ENCODE measurements at regions not wholly inside any gene's neighbourhood (a gene's known extent, or its start where the extent isn't known, plus 50 kb on each side); places are given as distances from the start of the nearest gene placed in this dataset.

DNA sequence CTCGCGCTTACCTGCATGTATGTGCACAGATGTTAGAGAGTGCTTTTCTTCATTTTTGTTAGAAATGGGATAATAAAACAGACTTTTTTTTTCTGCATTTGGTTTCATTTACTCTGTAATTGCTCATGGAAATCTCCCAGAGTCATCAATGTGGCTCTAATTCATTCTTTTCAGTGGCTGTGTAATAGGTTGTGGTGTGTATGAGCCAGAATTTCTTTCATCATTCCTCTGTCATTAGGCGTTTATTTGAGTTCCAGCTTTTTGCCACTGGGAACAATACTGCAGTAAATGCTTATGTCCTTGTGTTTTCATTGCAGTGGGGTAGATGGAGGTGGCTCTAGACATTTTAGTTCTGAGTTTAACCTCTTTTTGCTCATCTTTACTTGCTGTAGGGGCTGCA lies 118.9 kb downstream of the NXNL2 start:
- Histone ChIP-seq H2AFZ (ENCODE audit: low read length) (no peak overlapping the region), H3K4me1 (ENCODE audit: insufficient read depth, low read length) (no peaks in the 10 kb centered on the region), H3K4me2 (ENCODE audit: insufficient read depth, insufficient read length, low read length) (no peak overlapping the region), H4K91ac (ENCODE audit: insufficient read length, low read depth, low read length) (no peak overlapping the region), H3K27ac (ENCODE audit: insufficient read length, low read depth, low read length) (no peak overlapping the region), H4K20me1 (ENCODE audit: control insufficient read depth, insufficient read depth, insufficient read length) (no peaks in the 10 kb centered on the region), H3K4ac (ENCODE audit: low read depth, low read length) (no peak overlapping the region), H3K23me2 (ENCODE audit: insufficient read length, low read depth, low read length, poor library complexity, severe bottlenecking) (no peaks in the 10 kb centered on the region), H3K27me3 (ENCODE audit: insufficient read depth, low read length) (no peaks in the 10 kb centered on the region), H2BK15ac (ENCODE audit: low read depth, low read length) (no peak overlapping the region), H2BK20ac (ENCODE audit: low read depth, low read length, poor library complexity, severe bottlenecking) (no peak overlapping the region), H3T11ph (ENCODE audit: low read length) (no peak overlapping the region), H3K56ac (ENCODE audit: insufficient read length, low read depth, low read length) (no peak overlapping the region), H2BK5ac (ENCODE audit: insufficient read length, low read length) (no peak overlapping the region), H3K9me3 (ENCODE audit: control insufficient read depth, low read depth, low read length) (no peaks in the 10 kb centered on the region), H2BK12ac (ENCODE audit: insufficient read length, low read depth, low read length) (no peak overlapping the region), H3K9ac (ENCODE audit: extremely low read depth, insufficient read length, low read length) (no peak overlapping the region), H3K23ac (ENCODE audit: insufficient read length, low read depth, low read length) (peak overlapping the region; percentile 31), H3K79me1 (ENCODE audit: insufficient read depth, low read depth, low read length, poor library complexity, severe bottlenecking) (no peaks in the 10 kb centered on the region), H4K5ac (ENCODE audit: insufficient read length, low read depth, low read length) (no peak overlapping the region), H3K79me2 (ENCODE audit: insufficient read depth, low read length) (no peaks in the 10 kb centered on the region), H4K8ac (replicated peaks; ENCODE audit: insufficient read length, low read depth, low read length) (no peak overlapping the region), H3K18ac (ENCODE audit: insufficient read length, low read depth, low read length) (no peak overlapping the region), H3K14ac (ENCODE audit: insufficient read depth, low read length) (no peak overlapping the region), H2BK120ac (ENCODE audit: low read depth, low read length, poor library complexity, severe bottlenecking) (no peak overlapping the region), H2AK5ac (ENCODE audit: insufficient read length, low read length) (no peak overlapping the region)
- DNase-seq = no peak
- H3K9me3 Mint-ChIP-seq = peaks cover 5 to 7% of the 10 kb centered on the region in 2 experiments
- H3K27me3 Mint-ChIP-seq (ENCODE audit: low read depth) = no peaks in the 10 kb centered on the region; the same call in 1 of the 2 replicates
- no CpG with 5 or more reads among the region's 3 CpGs for WGBS (ENCODE audit: extremely low coverage, insufficient read length, low lambda C conversion rate)
- no peak overlapping the region for H3K27ac Mint-ChIP-seq
- TF ChIP-seq, protein P1, sequence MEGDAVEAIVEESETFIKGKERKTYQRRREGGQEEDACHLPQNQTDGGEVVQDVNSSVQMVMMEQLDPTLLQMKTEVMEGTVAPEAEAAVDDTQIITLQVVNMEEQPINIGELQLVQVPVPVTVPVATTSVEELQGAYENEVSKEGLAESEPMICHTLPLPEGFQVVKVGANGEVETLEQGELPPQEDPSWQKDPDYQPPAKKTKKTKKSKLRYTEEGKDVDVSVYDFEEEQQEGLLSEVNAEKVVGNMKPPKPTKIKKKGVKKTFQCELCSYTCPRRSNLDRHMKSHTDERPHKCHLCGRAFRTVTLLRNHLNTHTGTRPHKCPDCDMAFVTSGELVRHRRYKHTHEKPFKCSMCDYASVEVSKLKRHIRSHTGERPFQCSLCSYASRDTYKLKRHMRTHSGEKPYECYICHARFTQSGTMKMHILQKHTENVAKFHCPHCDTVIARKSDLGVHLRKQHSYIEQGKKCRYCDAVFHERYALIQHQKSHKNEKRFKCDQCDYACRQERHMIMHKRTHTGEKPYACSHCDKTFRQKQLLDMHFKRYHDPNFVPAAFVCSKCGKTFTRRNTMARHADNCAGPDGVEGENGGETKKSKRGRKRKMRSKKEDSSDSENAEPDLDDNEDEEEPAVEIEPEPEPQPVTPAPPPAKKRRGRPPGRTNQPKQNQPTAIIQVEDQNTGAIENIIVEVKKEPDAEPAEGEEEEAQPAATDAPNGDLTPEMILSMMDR (conservative IDR thresholded peaks at IDR 0.05) = no peak
- H3K4me1 Mint-ChIP-seq = peaks cover 7 to 8% of the 10 kb centered on the region in 2 experiments
- H3K4me3 Mint-ChIP-seq = no peak overlapping the region
- peaks cover 0 to 8% (median 0%) of the 10 kb centered on the region in 3 experiments; a peak in 2 of 7 replicates for H3K36me3 Mint-ChIP-seq (ENCODE audit: insufficient read depth in 1 of 3, low read depth in 3 of 3)

Data from H9 (cell line).